Keratinocyte (primary cell): ENCODE measurements at regions not wholly inside any gene's neighbourhood (a gene's known extent, or its start where the extent isn't known, plus 50 kb on each side); places are given as distances from the start of the nearest gene placed in this dataset.
"Not testable (repeated sequence)": the region's sequence is repeated elsewhere in the genome, so short reads cannot be mapped to it uniquely, and the experiment has no call there.

Source experiments
- DNase-seq: peaks from one replicate; pipeline ENCODE4 v3.0.0-alpha.2; 2011; ENCODE audit warnings: low read depth, missing footprints, low spot score
- FAIRE-seq: peaks from 2 replicates; lab custom pipeline; 2011; peaks lifted over from hg19 to GRCh38; lab: Jason Lieb, UNC
- H2AFZ ChIP-seq: 2 replicates; pipeline ENCODE4 v1.6.0; 2012; ENCODE audit warnings: low read length, control low read depth, inconsistent platforms; ENCODE audit not compliant: control insufficient read depth
- H3K27ac ChIP-seq: 2 replicates; pipeline ENCODE4 v1.5.1; 2011; ENCODE audit warnings: low read length; ENCODE audit not compliant: control insufficient read depth, insufficient read depth
- H3K27me3 ChIP-seq: 3 replicates; pipeline ENCODE4 v1.6.0; 2011; ENCODE audit warnings: low read length; ENCODE audit not compliant: control insufficient read depth, insufficient read depth; ENCODE audit errors: extremely low read depth
- H3K36me3 ChIP-seq, 2 experiments: 2 replicates in 1 of 2; 3 replicates in 1 of 2; pipeline ENCODE4 v1.5.1; 2011; ENCODE audit warnings: low read length in 2 of 2, mild to moderate bottlenecking in 1 of 2; ENCODE audit not compliant: control insufficient read depth in 2 of 2, insufficient read depth in 2 of 2; ENCODE audit errors: extremely low read depth in 1 of 2
- H3K4me1 ChIP-seq: 3 replicates; pipeline ENCODE4 v1.5.1; 2011; ENCODE audit warnings: low read length; ENCODE audit not compliant: control insufficient read depth, insufficient read depth; ENCODE audit errors: extremely low read depth
- H3K4me2 ChIP-seq: 3 replicates; pipeline ENCODE4 v1.6.0; 2011; ENCODE audit warnings: low read depth, low read length; ENCODE audit not compliant: control insufficient read depth, insufficient read depth; ENCODE audit errors: extremely low read depth
- H3K4me3 ChIP-seq, 3 experiments: fragments of 200-600 bp in 1 of 3; sonication (generic) in 1 of 3; 2 replicates in 2 of 3; 3 replicates in 1 of 3; pipeline ENCODE4 v1.5.1; 2011 to 2016; ENCODE audit warnings: low read length in 3 of 3, mild to moderate bottlenecking in 3 of 3, control low read depth in 2 of 3, inconsistent platforms in 1 of 3, low read depth in 1 of 3, mixed read lengths in 1 of 3, mixed run types in 1 of 3, moderate library complexity in 1 of 3; ENCODE audit not compliant: control insufficient read depth in 2 of 3, insufficient read depth in 2 of 3; ENCODE audit errors: extremely low read depth in 1 of 3
- H3K79me2 ChIP-seq: 2 replicates; pipeline ENCODE4 v1.6.0; 2012; ENCODE audit warnings: low read length; ENCODE audit not compliant: control insufficient read depth, insufficient read depth
- H3K9ac ChIP-seq: 3 replicates; pipeline ENCODE4 v1.6.0; 2011; ENCODE audit warnings: low read length; ENCODE audit not compliant: control insufficient read depth, insufficient read depth; ENCODE audit errors: extremely low read depth
- H3K9me1 ChIP-seq: 3 replicates; pipeline ENCODE4 v1.6.0; 2011; ENCODE audit warnings: low read length; ENCODE audit not compliant: control insufficient read depth, insufficient read depth; ENCODE audit errors: extremely low read depth
- H3K9me3 ChIP-seq: 2 replicates; pipeline ENCODE4 v1.5.1; 2012; ENCODE audit warnings: low read depth, low read length; ENCODE audit not compliant: control insufficient read depth
- H4K20me1 ChIP-seq: 3 replicates; pipeline ENCODE4 v1.6.0; 2011; ENCODE audit warnings: low read length; ENCODE audit not compliant: control insufficient read depth, insufficient read depth; ENCODE audit errors: extremely low read depth
- EZH2 ChIP-seq: IDR thresholded peaks from one replicate; pipeline ENCODE4 v1.6.1; 2012; ENCODE audit warnings: inconsistent platforms, mild to moderate bottlenecking, low read length, moderate library complexity
- dilution Hi-C: fragments of 300-500 bp; cut with MboI; formaldehyde crosslinking; loops from one replicate; pipeline ENCODE4 v1.7.0; 2020; ENCODE audit warnings: low sequenced_read_pairs; ENCODE audit not compliant: extremely low pct_ligation_motif_present
- TF ChIP-seq, protein P1 (sequence below), 3 experiments: IDR thresholded peaks in 1 of 3; conservative IDR thresholded peaks in 1 of 3; optimal IDR thresholded peaks in 1 of 3; 2 replicates in 2 of 3; 3 replicates in 1 of 3; pipeline versions ENCODE3 to v1.5.1; 2011; ENCODE audit warnings: low read length in 3 of 3, mild to moderate bottlenecking in 3 of 3, moderate library complexity in 2 of 3, control low read depth in 1 of 3, inconsistent platforms in 1 of 3; ENCODE audit not compliant: insufficient read depth in 2 of 3; ENCODE audit errors: extremely low read depth in 1 of 3

DNA sequence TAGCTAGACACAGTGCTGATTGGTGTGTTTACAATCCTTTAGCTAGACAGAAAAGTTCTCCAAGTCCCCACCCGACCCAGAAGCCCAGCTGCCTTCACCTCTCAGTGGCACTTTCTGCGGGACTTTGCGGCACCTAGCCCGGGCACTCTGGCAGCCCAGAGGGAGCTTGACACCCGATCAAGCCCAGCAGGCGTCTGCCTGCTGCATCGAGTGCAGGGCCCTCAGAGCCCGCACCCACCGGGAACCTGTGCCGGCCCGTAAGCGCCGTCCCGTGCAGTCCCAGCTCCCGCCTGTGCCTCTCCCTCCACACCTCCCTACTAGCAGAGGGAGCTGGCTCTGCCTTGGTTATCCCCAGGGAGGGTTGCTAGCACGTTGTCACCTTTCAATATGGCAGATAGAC, 631.0 kb upstream of the STXBP6 start:
- FAIRE-seq (no peak), DNase-seq (no peak)
- Histone ChIP-seq H3K27me3 (no peaks in the 10 kb centered on the region), H3K79me2 (no peaks in the 10 kb centered on the region), H2AFZ (no peak overlapping the region), H3K4me3 (no peak overlapping the region), H3K4me1 (no peaks in the 10 kb centered on the region), H4K20me1 (no peaks in the 10 kb centered on the region), H3K9me1 (no peaks in the 10 kb centered on the region), H3K9ac (no peak overlapping the region), H3K9me3 (peaks cover 2% of the 10 kb centered on the region), H3K4me2 (no peak overlapping the region), H3K27ac (no peak overlapping the region), H3K36me3 (no peaks in the 10 kb centered on the region)
- dilution Hi-C loops: no loop called here
- TF ChIP-seq, protein P1, sequence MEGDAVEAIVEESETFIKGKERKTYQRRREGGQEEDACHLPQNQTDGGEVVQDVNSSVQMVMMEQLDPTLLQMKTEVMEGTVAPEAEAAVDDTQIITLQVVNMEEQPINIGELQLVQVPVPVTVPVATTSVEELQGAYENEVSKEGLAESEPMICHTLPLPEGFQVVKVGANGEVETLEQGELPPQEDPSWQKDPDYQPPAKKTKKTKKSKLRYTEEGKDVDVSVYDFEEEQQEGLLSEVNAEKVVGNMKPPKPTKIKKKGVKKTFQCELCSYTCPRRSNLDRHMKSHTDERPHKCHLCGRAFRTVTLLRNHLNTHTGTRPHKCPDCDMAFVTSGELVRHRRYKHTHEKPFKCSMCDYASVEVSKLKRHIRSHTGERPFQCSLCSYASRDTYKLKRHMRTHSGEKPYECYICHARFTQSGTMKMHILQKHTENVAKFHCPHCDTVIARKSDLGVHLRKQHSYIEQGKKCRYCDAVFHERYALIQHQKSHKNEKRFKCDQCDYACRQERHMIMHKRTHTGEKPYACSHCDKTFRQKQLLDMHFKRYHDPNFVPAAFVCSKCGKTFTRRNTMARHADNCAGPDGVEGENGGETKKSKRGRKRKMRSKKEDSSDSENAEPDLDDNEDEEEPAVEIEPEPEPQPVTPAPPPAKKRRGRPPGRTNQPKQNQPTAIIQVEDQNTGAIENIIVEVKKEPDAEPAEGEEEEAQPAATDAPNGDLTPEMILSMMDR (optimal IDR thresholded peaks at IDR 0.05 in 1 of 3, IDR thresholded peaks at IDR 0.05 in 1 of 3, conservative IDR thresholded peaks at IDR 0.05 in 1 of 3; ENCODE audit: extremely low read depth in 1 of 3, insufficient read depth in 2 of 3, low read length in 3 of 3): no peak
- TF ChIP-seq EZH2: no peak

DNA sequence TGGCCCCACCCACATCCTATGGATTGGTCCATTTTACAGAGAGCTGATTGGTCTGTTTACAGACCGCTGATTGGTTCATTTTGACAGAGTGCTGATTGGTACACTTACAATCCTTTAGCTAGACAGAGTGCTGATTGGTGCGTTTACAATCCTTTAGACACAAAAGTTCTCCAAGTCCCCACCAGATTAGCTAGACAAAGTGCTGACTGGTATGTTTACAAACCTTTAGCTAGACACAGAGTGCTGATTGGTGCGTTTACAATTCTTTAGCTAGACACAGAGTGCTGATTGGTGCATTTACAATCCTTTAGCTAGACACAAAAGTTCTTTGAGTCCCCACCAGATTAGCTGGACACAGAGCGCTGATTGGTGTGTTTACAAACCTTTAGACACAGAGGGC, 630.6 kb upstream of the STXBP6 start:
- H3K4me1 ChIP-seq, H3K9me1 ChIP-seq, H3K27me3 ChIP-seq, H2AFZ ChIP-seq, H3K27ac ChIP-seq, H3K4me2 ChIP-seq, H3K4me3 ChIP-seq, H3K79me2 ChIP-seq, dilution Hi-C loops, H3K9me3 ChIP-seq, DNase-seq, FAIRE-seq, H3K9ac ChIP-seq, H3K36me3 ChIP-seq, H4K20me1 ChIP-seq: not testable (repeated sequence)

DNA sequence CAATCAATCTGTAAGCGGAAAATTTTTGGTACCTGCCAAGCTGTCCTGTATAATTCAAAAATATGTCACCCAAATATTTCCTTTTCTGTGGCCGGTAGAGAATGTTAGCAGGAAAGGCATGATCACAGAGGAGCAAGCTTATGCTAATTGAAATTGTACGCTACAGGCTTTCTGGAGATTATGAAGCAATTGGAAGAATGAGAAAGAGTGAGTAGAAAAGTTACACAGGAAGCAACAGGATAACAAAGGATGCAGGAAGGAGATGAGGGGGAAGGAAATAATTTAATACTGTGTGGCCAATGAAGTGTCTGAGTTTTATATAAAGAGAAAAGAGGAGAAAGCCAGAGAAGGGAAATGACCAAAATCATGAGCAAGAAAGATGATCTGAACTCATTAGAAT, 627.2 kb upstream of the STXBP6 start:
- Histone ChIP-seq H3K9me3 (peaks cover 2% of the 10 kb centered on the region), H3K9me1 (no peaks in the 10 kb centered on the region), H3K4me1 (no peaks in the 10 kb centered on the region), H3K4me3 (no peak overlapping the region), H2AFZ (no peak overlapping the region), H4K20me1 (no peaks in the 10 kb centered on the region), H3K4me2 (no peak overlapping the region), H3K36me3 (no peaks in the 10 kb centered on the region), H3K27me3 (no peaks in the 10 kb centered on the region), H3K79me2 (no peaks in the 10 kb centered on the region), H3K27ac (no peak overlapping the region), H3K9ac (no peak overlapping the region)
- FAIRE-seq: no peak
- dilution Hi-C loops: no loop called here
- no peak for DNase-seq
- TF ChIP-seq EZH2: no peak
- TF ChIP-seq, protein P1 (optimal IDR thresholded peaks at IDR 0.05 in 1 of 3, IDR thresholded peaks at IDR 0.05 in 1 of 3, conservative IDR thresholded peaks at IDR 0.05 in 1 of 3; ENCODE audit: extremely low read depth in 1 of 3, insufficient read depth in 2 of 3, low read length in 3 of 3): no peak
